NCI-H748 treated with DMSO at 0.1 percent for 48 hours (cell line): ENCODE measurements at regions not wholly inside any gene's neighbourhood (a gene's known extent, or its start where the extent isn't known, plus 50 kb on each side); places are given as distances from the start of the nearest gene placed in this dataset.

Source experiments
- DNase-seq: peaks from one replicate; lab custom pipeline; 2025; lab: John Stamatoyannopoulos, UW

DNA sequence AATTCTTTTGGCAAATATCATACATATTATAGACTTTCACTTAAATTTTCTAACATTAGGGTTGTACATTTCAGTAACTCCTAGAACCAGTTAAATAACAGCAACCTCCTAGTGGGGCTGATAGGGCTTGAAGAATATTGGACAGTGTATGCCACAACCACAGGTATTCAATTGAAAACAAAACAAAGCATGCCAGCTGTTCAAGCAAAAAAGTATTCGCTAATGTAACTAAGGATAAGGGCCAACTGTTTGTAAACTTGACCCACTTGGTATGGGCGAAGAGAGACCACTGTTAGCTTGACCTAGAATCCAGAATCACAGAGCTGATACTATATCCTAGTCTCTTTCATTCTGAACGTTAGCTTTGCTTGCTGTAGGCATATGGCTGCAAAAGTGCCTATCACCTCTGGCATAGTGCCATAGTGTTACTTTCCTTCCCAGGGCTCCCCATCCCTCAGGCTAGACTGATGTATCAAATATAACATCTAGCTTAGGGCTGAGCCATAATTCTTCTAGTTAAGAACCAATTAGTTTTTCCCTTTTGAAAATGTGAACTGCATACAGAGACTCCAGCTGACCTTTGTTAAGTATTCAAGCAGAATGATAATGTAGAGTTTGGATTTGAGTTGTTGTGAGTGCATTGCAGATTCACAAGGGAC, 458.8 kb upstream of the NRXN1 start:
- DNase-seq = no peak

DNA sequence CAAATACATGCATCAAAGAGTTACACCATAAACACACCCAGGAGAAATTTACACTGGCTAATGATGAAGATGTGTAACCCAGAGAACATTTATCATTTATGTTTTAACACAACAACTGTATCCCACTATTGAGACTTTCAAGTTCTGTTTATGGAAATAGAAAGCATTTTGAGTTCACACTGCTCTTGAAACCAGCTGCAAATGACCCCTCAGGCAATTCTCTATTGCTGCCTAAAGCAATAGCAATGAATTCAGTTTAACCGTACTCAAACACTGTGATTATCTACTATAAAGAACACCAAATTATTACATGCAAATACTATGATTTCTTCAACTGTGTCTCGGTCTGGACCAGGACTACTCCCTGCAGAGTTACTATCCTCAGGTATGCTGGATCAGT, 452.7 kb upstream of the NRXN1 start:
- no peak for DNase-seq

DNA sequence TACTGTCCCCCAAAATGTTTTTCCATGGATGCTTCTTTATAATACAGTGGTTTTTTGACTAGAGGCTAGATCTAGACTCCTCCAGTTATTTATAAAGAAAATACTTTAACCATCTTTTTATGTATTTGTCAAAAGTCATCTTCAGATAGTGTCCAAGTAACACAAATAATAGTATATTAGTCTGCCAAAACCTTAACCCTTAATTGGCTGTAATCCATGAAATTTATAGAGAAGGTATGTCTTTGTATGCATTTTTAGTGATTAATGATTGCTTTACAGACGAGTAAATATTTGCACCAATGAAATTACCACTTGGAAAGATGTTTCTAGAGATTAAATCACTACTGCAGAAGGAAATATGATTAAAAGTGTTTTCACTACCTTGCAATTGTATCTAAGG, 451.8 kb upstream of the NRXN1 start:
- no peak for DNase-seq

DNA sequence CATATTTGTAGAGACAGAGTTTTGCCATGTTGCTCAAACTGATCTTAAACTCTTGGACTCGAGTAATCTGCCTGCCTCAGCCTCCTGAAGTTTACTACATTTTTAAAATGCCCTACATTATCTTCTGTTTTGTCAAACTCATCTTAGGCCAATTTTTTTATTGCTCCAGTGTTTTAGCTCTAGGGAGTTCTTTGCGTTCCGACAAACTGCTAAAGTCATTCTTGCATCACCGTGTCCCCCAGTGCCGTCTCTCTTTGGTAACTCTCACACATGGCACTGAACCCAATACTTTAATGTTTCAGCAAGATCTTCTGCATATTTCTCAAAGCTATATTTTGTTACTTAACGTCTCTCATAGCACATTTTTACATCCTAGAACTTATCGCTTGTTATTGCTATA, 440.9 kb upstream of the NRXN1 start:
- no peak for DNase-seq

DNA sequence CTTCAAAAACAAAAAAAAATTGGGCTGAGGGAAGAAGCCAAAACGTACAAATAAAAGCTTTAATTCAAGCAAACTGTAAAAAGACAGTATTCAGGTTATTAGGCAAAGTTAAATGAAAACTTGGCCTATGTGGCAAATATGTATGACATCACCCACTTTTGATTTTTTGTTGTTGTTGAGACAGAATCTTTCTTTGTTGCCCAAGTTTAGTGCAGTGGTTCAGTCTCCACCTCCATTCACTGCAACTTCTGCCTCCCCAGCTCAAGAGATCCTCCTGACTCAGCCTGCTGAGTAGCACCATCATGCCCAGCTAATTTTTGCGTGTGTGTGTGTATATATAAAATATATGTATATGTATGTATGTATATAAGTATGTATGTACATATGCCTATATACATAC, 440.4 kb upstream of the NRXN1 start:
- DNase-seq = no peak

DNA sequence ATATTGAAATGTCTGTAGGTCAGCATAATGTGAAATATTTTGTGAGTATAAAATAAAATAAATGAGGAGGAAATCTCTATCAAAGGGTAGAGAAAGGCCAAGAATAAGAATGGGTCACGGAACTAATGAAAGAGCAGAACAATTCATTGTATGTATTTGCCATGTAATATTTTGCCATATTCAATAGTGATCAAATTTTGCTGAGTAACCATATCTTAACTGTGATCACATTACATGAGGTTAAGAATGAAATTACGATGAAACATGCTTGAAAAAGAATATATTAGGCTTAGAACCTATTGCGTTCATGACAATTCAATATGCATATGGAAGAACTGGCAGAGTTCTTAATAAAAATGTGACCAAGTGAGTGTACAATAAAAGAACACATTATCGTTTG, 437.2 kb upstream of the NRXN1 start:
- no peak for DNase-seq

DNA sequence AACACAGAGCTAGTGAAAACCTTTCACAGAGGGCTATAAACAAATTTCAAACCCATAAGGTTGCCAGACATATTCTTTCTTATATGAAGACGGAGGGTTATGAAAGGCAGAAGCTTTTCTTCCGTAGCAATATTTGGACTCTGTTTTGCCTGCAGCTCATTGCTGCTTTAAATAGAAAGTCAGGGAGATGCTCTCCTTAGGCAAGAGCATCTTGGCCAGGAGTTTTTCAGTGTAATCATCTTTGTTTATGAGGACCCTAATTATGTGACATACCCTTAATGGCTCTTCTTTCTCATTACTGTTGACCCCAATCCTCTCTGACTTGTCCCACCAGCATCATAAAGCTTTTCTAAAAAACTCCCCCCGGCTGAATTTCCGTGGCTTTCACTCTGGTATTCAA, 433.4 kb upstream of the NRXN1 start:
- DNase-seq = no peak

DNA sequence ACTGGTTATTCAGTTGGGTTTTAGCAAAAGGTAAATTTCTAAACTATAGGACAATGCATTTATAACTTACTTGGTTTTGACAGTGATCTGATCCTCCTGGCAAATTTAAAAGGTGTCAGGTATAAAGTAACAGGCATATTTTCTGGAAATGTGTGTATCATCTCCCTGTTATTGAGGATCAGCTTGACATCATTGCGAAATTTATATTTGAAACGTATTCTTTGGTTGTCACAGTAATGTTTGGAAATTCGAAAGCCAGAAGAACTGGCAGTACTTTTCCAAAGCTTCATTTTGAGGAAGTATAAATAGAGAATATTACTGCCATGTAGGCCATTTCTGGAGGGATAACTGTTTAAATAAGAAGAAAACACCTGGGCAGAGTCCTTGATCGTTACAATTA, 422.2 kb upstream of the NRXN1 start:
- no peak for DNase-seq

DNA sequence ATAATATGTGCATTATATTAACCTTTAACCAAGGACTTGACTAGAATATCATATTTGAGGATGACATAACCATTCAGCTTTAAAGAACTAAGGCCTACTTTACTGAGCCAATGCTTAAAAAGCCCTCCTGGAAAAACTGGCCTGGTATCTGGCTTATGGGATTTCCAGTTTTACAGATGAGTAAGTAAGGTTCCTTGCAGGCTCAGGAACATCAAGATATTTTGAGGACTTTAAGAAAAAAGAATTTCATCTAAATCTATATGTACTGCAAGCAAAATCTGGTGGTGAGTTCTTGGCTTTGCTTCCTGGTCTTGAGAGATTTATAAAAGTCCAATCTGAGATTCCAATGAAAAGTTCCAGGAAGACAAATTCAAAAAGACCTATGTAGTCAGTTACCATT, 417.0 kb upstream of the NRXN1 start:
- no peak for DNase-seq

DNA sequence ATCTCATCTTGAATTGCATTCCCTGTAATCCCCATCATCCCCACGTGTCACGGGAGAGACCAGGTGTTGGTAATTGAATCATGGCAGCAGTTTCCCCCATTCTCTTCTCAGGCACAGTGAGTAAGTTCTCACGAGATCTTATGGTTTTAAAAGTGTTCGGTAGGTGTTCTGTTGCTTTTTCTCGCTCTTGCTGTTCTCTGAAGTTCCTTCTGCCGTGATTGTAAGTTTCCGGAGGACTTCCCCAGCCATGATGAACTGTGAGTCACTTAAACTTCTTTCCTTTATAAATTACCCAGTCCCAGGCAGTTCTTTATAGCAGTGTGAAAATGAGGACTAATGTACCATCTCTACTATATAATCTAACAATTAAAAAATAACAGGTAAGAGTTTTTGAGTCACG, 409.9 kb upstream of the NRXN1 start:
- no peak for DNase-seq

DNA sequence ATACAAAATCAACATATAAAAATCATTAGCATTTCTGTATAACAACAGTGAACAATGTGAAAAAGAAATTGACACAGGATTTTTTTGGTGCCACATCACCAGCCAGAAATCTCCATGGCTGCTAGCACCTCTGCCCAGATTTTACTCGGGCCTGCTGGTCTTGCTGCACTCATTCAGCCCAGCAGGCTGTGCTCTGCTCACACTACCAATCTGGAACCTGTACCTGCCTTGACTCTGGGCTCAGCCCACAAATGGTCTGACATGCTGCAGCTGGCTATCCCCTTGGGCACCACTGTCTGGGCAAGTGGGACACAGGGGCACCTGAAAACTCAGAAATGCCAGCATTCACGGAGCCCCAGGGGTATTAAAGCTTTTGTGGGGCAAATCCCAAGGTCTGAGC, 392.5 kb upstream of the NRXN1 start:
- DNase-seq = no peak

DNA sequence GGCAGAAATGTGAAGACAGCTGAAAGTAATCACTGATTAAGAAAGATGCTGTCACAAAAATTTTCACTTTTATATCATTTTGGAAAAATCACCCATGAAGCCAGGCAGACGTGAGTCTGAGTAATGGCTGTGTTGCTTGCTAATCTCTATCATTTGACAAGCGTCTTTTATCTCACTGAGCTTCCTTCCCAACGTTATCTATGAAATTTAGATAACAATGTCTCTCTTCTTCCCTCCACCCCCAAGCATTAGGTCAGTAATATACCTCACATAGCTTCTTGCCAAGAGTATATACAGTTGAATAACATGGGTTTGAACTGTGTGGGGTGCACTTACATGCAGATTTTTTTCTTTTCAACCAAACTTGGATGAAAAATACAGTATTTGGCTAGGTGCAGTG, 388.6 kb upstream of the NRXN1 start:
- DNase-seq = no peak

DNA sequence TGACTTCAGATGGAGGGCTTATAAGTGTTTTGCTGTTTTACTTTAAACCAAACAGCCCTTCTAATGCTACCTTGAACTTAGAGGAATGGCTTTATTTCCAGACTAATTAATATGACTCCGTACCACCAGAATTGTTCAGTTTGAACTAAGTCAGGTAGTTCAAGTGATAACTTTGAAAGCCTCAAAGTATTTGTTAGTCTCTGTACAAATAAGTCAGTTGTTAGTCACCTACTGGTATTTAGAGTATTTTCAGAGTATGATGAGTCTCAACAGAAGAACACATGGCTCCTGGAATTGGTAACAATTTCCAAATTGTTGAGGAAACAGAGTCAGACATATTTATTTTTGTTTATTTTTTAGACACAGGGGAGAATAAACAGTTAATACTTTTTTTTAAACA, 381.8 kb upstream of the NRXN1 start:
- no peak for DNase-seq

DNA sequence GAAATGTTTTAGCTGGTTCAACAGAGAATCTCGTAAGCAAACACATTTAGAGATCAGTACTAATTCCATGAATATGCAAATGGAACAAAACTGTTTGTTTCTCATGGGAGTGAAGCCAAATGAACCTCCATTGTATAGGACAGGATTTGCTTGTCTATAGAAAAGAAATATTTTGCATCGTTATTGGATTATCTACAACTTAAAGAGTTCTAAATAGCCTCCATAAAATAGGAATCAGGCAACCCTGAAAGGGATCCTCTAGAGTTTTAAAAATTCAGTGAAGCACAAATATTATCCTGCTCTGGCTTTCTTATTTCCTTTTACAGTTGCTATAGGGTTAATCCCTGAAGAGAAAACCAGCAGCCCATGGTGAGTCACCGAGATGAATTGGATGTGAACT, 378.4 kb upstream of the NRXN1 start:
- no peak for DNase-seq

DNA sequence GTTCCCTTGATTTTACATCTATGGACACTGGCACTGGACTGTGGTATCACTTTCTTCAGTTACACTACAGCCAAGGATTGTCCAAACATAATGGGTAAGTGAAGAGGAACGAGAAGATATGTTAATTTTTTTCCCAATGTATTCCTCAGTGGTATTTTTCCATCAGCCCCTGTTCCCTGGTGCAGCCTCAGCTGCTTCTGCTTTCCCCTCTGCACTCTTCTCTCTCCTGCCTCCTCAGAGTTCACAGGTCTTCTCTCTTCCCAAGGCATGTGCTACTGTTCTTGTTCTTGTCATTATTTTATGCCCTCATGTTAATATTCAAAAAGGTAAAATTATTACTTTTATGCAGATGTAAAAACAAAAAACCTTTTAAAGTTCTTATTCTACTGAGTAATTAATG, 378.0 kb upstream of the NRXN1 start:
- DNase-seq = no peak

DNA sequence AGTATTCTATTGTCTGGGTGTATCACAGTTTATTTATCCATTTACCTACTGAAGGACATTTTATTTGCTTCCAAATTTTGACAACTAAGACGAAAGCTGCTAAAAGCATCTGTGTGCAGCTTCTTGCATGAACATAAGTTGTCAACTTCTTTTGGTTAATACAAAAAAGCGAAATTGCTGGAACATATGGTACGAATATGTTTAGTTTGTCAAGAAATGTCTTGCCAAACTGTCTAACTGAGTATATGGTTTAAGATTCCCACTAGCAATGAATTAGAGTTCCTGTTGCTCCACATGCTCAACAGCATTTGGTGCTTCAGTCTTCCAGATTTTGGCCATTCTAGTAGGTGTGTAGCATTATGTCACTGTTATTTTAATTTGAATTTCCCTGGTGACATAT, 372.3 kb upstream of the NRXN1 start:
- no peak for DNase-seq

DNA sequence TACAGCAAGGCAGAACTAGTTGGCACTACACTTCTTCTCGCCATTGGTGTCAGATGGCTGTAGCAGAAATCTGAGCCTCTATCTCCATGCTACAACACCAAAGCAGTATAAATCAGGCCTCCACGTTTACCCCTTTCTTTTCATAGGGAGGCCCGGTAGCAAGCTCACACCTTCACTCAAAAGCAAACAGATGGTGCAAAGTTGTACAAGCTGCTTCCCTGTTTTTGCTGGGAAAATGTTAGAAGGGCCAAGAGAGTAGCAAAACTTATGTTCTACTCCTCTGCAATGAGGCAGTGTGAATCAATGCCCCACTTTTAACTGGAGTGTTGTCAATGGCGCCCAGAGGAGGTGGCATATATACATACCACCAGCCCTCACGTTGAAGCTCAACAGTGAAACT, 369.6 kb upstream of the NRXN1 start:
- DNase-seq = no peak

DNA sequence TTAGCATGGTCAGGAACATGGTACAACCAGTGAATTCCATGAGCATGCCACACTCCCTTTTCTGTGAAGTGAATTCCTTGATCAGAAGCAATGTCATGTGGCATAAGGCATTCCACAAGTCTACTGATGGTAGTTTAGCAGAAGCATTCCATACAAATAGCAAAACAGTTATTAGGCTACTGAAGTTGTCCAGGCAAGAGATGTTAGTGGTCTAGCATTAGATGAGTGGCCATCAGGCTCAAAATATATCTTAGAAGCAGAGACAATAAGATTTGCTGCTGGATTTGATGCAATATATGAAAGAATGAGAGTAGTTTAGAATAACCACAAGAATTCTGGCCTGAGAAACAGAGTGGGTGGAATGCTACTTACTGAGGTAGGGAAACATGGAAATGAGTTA, 355.3 kb upstream of the NRXN1 start:
- DNase-seq = no peak

DNA sequence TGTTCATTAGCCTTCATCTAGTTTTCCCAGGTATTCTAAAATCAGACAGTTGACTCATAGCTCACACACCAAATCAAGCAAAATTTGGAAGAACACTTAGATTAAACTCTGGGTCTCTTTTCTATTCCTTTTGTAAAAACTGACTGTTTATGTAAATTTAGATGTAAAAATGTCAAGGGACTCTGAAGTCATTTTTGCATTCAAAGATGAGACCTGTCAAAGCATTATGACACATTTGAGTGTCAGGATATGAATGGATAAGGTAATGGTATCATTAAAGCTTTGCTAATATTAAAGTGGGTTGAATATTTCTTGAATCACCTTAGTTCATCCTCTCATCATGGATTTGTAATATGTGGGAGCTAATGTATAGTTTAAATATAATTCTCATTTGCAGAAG, 348.1 kb upstream of the NRXN1 start:
- no peak for DNase-seq

DNA sequence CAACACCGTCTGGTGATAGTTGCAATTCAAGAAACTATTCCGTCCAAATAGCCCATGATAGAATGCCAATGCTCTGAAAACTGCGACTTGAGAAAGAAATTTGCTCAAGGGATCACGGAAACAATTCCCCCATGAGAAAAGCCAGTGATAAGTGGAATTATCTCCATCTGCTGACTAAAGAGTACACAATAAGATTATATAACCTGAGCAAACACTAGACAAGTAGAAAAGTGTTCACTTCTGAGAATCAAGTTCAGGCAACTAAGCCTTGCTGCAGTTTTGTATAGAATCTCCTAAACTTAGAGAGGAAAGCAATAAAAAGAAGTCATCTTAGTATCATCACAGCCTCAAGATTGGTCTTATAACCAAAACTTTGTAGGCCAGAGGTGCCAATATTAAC, 336.3 kb upstream of the NRXN1 start:
- no peak for DNase-seq

DNA sequence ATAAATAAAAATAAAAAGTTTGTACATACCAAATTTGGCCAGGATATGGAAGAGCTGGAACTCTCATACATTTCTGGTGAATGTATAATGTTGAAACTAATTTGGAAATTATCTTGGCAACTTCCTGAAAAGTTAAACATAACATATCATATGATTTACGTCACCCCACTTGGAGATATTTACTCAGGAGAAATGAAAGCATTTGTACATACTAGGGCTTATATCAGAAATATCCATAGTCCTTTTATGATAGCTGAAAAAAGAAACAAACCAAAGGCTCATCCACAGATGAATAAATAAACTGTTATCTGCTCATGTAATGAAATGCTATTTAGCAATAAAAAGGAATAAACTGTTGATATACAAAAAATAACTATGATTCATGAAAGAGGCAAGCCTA, 318.2 kb upstream of the NRXN1 start:
- DNase-seq = no peak

DNA sequence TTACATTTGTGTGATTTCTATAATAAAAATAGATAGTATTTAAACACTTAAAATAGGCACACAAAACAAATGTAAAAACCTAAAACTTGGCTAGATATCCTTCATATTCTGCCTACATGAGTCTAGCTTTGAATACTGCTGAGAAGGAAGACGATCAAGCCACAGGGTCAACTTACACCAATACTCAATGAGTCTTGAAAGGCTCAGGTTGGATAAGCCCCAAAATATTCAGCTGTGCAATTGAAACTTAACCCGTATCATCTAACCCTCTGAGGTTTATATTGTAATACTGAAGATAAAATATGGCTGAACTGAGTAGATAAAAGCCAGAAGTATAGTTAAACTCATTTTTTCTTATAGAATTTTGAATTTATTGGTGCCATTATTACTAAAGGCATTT, 313.0 kb upstream of the NRXN1 start:
- no peak for DNase-seq

DNA sequence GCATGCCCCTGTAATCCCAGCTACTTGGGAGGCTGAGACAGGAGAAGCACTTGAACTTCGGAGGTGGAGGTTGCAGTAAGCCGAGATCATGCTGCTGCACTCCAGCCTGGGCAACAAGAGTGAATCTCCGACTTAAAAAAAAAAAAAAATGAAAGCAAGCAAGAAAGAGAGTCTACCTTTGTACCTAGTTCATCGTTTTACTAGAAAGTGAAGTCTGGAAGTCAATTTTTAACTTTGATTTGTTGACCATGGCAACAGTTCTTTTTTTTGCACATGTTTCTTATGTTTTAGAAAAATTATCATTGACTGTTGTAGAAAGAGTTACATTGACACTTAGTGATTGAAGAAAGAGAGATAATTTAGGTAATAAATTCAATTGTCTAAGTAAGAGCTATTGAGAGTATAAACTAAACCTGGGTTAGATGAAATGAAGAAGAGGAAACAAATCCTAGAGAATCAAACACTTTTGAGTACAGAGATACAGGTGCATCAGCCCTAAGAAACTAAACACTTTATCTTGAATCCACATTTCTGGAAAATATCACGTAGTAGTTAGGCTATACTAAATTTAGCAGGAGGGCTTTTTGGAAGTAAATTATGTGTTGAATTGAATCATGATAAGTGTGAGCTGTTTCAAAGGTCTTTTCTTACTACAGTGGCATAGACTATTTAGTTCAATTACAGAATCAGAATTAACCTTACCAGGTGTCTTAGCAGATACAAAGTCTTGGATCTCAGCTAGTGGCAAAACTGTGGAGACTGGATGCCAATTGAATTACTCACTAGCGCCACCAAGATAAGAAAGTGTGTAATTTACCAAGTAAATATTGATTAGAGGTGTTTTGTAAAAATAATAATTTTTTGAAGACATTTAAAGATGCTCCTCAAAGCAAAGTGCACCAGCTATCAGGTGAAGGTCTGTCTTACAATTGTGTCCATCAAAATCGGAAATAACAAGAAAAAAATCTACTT, 303.4 kb upstream of the NRXN1 start:
- no peak for DNase-seq

DNA sequence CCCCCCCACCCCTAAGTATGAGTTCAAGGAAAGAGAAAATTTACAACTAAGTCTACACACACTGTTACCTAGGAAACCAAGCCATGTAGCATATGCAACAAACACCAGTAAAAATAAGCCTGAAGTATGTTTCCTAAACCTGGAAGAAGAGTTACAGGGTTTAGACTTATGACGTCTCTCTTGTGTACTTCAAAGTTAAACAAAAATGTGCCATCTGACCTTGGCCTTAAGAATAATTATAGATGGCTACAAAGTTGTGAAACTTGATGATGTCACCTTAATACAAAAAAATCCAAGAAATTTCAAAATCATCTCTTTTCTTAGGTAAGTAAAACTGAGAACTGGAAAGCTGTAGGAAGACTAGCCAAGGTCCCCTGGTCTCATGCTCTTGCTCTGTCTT, 297.6 kb upstream of the NRXN1 start:
- no peak for DNase-seq
